Smooth muscle cell (in vitro differentiated cells): ENCODE measurements at regions not wholly inside any gene's neighbourhood (a gene's known extent, or its start where the extent isn't known, plus 50 kb on each side); places are given as distances from the start of the nearest gene placed in this dataset.
"Not testable (repeated sequence)": the region's sequence is repeated elsewhere in the genome, so short reads cannot be mapped to it uniquely, and the experiment has no call there.

Experiments
- DNase-seq: peaks from one replicate; lab custom pipeline; 2025; ENCODE audit not compliant: unreplicated experiment; lab: John Stamatoyannopoulos, UW
- H2AFZ ChIP-seq: fragments of 200-600 bp; sonication (generic); 2 replicates; pipeline ENCODE4 v1.6.0; 2016; ENCODE audit warnings: antibody characterized with exemption, low read depth, mild to moderate bottlenecking
- H3F3A ChIP-seq: fragments of 200-600 bp; sonication (generic); 2 replicates; pipeline ENCODE4 v1.6.0; 2017; ENCODE audit warnings: antibody characterized with exemption, low read depth
- H3K27ac ChIP-seq: fragments of 200-600 bp; sonication (generic); 2 replicates; pipeline ENCODE4 v1.5.1; 2016; ENCODE audit warnings: low read depth, mild to moderate bottlenecking
- H3K27me3 ChIP-seq: fragments of 200-600 bp; sonication (generic); 2 replicates; pipeline ENCODE4 v1.6.1; 2016; ENCODE audit warnings: low read depth, mild to moderate bottlenecking
- H3K36me3 ChIP-seq: fragments of 200-600 bp; sonication (generic); 2 replicates; pipeline ENCODE4 v1.5.1; 2016; ENCODE audit warnings: low read depth
- H3K4me1 ChIP-seq: fragments of 200-600 bp; sonication (generic); 2 replicates; pipeline ENCODE4 v1.5.1; 2016; ENCODE audit warnings: low read depth
- H3K4me2 ChIP-seq: fragments of 200-600 bp; sonication (generic); 2 replicates; pipeline ENCODE4 v1.6.0; 2016; ENCODE audit warnings: mild to moderate bottlenecking
- H3K4me3 ChIP-seq: fragments of 200-600 bp; sonication (generic); 2 replicates; pipeline ENCODE4 v1.5.1; 2016; ENCODE audit warnings: mild to moderate bottlenecking
- H3K79me2 ChIP-seq: fragments of 200-600 bp; sonication (generic); 2 replicates; pipeline ENCODE4 v1.6.0; 2016; ENCODE audit warnings: low read depth, mild to moderate bottlenecking
- H3K9ac ChIP-seq: fragments of 200-600 bp; sonication (generic); 2 replicates; pipeline ENCODE4 v1.6.0; 2016; ENCODE audit warnings: low read depth
- H3K9me3 ChIP-seq: fragments of 200-600 bp; sonication (generic); replicated peaks from 2 replicates; pipeline ENCODE4 v1.5.1; 2016; ENCODE audit warnings: low read depth
- H4K20me1 ChIP-seq: fragments of 200-600 bp; sonication (generic); 2 replicates; pipeline ENCODE4 v1.6.0; 2016; ENCODE audit warnings: low read depth
- CTCF ChIP-seq: fragments of 200-600 bp; sonication (generic); IDR thresholded peaks from 2 replicates; pipeline ENCODE4 v1.5.1; 2017; ENCODE audit warnings: borderline replicate concordance, mild to moderate bottlenecking, antibody characterized with exemption; ENCODE audit not compliant: insufficient read depth, poor library complexity, severe bottlenecking
- WGBS: methylation state at CpG from one replicate; pipeline ENCODE4 v1.1.7; 2016; ENCODE audit warnings: low lambda C conversion rate; 5-methylcytosine and 5-hydroxymethylcytosine counted together

GRCh38 chr12:47343684-47344567, 264.2 kb upstream of the AMIGO2 start:
- H3K4me1 ChIP-seq = no peaks in the 10 kb centered on the region
- 89% methylated on average over 2 of the region's 2 CpGs for WGBS
- no peak overlapping the region for H3K27ac ChIP-seq
- no peaks in the 10 kb centered on the region for H3K9me3 ChIP-seq
- no peaks in the 10 kb centered on the region for H3K27me3 ChIP-seq
- H3K79me2 ChIP-seq = no peaks in the 10 kb centered on the region
- DNase-seq = no peak
- H3F3A ChIP-seq = no peaks in the 10 kb centered on the region
- H3K36me3 ChIP-seq = no peaks in the 10 kb centered on the region
- no peak overlapping the region for H2AFZ ChIP-seq
- H3K4me2 ChIP-seq = no peak overlapping the region
- H3K4me3 ChIP-seq = no peak overlapping the region
- H3K9ac ChIP-seq = no peak overlapping the region
- no peak for TF ChIP-seq CTCF
- H4K20me1 ChIP-seq = no peaks in the 10 kb centered on the region

- no peak overlapping the region for H3K4me2 ChIP-seq
- no peak for DNase-seq
- H3K27ac ChIP-seq = no peak overlapping the region
- H3K36me3 ChIP-seq = no peaks in the 10 kb centered on the region
- H3K79me2 ChIP-seq = no peaks in the 10 kb centered on the region
- no peak overlapping the region for H3K4me3 ChIP-seq
- H3K4me1 ChIP-seq = no peaks in the 10 kb centered on the region
- H3F3A ChIP-seq = no peaks in the 10 kb centered on the region
- H3K27me3 ChIP-seq = no peaks in the 10 kb centered on the region
- no peaks in the 10 kb centered on the region for H3K9me3 ChIP-seq
- no peak overlapping the region for H3K9ac ChIP-seq
- WGBS = 80% methylated on average over 7 of the region's 7 CpGs
- H4K20me1 ChIP-seq = no peaks in the 10 kb centered on the region
- H2AFZ ChIP-seq = no peak overlapping the region
- TF ChIP-seq CTCF = no peak
These were observed 260.8 kb upstream of the AMIGO2 start for GRCh38 chr12:47340411-47341015.

GRCh38 chr12:47337581-47337980, 257.8 kb upstream of the AMIGO2 start:
- no peak overlapping the region for H2AFZ ChIP-seq
- H3K9ac ChIP-seq = no peak overlapping the region
- H3K4me1 ChIP-seq = no peaks in the 10 kb centered on the region
- H3K9me3 ChIP-seq = no peaks in the 10 kb centered on the region
- no peaks in the 10 kb centered on the region for H4K20me1 ChIP-seq
- H3F3A ChIP-seq = no peaks in the 10 kb centered on the region
- no peak overlapping the region for H3K4me3 ChIP-seq
- no peaks in the 10 kb centered on the region for H3K36me3 ChIP-seq
- DNase-seq = no peak
- H3K27me3 ChIP-seq = no peaks in the 10 kb centered on the region
- no peak overlapping the region for H3K27ac ChIP-seq
- no peaks in the 10 kb centered on the region for H3K79me2 ChIP-seq
- H3K4me2 ChIP-seq = no peak overlapping the region
- no peak for TF ChIP-seq CTCF

- not testable (repeated sequence) for H3K36me3 ChIP-seq, H4K20me1 ChIP-seq, H3K27ac ChIP-seq, H3K4me2 ChIP-seq, H3K4me1 ChIP-seq, H3K9me3 ChIP-seq, H3K27me3 ChIP-seq, H3K9ac ChIP-seq, H2AFZ ChIP-seq, DNase-seq, H3K4me3 ChIP-seq, H3F3A ChIP-seq, H3K79me2 ChIP-seq
- WGBS = 94% methylated on average over 14 of the region's 22 CpGs
These were observed 253.6 kb upstream of the AMIGO2 start for GRCh38 chr12:47333271-47333858.
